Hepatocyte (in vitro differentiated cells): ENCODE measurements at regions not wholly inside any gene's neighbourhood (a gene's known extent, or its start where the extent isn't known, plus 50 kb on each side); places are given as distances from the start of the nearest gene placed in this dataset.

Experiments
- EZH2 ChIP-seq: fragments of 200-600 bp; sonication (generic); IDR thresholded peaks from 2 replicates; pipeline ENCODE4 v1.6.1; 2016; ENCODE audit warnings: antibody characterized with exemption, mild to moderate bottlenecking, borderline replicate concordance
- TF ChIP-seq, protein P1 (sequence below): fragments of 200-600 bp; sonication (generic); IDR thresholded peaks from 2 replicates; pipeline ENCODE4 v1.5.1; 2016; ENCODE audit warnings: antibody characterized with exemption, mild to moderate bottlenecking; ENCODE audit not compliant: poor library complexity

DNA sequence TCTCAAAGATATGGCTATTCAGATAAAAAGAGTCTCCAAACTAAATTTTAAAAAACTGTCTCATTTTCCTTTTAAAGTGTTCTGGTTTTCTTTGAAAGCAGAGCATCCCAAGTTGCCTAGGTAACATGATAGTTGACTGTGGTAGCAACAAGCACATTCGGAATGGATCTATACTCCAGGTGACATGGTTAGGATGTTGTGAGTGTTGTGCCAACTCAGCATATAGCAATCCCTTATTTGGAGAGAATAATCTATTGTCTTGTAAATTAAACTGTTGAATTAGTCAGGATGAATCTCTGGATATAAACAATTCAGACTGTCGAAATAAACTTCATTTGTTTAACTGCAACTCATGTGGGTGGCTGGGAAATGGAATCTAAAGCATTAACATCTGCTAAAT, 418.6 kb downstream of the TUSC7 start:
- TF ChIP-seq, protein P1, sequence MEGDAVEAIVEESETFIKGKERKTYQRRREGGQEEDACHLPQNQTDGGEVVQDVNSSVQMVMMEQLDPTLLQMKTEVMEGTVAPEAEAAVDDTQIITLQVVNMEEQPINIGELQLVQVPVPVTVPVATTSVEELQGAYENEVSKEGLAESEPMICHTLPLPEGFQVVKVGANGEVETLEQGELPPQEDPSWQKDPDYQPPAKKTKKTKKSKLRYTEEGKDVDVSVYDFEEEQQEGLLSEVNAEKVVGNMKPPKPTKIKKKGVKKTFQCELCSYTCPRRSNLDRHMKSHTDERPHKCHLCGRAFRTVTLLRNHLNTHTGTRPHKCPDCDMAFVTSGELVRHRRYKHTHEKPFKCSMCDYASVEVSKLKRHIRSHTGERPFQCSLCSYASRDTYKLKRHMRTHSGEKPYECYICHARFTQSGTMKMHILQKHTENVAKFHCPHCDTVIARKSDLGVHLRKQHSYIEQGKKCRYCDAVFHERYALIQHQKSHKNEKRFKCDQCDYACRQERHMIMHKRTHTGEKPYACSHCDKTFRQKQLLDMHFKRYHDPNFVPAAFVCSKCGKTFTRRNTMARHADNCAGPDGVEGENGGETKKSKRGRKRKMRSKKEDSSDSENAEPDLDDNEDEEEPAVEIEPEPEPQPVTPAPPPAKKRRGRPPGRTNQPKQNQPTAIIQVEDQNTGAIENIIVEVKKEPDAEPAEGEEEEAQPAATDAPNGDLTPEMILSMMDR, result no peak
- TF ChIP-seq EZH2, result no peak
